Adrenal gland (tissue), 5 donors: ENCODE measurements at regions not wholly inside any gene's neighbourhood (a gene's known extent, or its start where the extent isn't known, plus 50 kb on each side); places are given as distances from the start of the nearest gene placed in this dataset.

Source experiments
- CTCF ChIP-seq, 6 experiments: fragments of 450-650 bp in 4 of 6; fragments of 200-600 bp in 2 of 6; sonication (generic) in 1 of 6; IDR thresholded peaks; 1 replicate in 5 of 6; 2 replicates in 1 of 6; pipeline versions ENCODE4 v1.5.1 to v1.8.0; 2016 to 2021; ENCODE audit warnings: antibody characterized with exemption in 6 of 6, mild to moderate bottlenecking in 2 of 6, moderate library complexity in 1 of 6
- POLR2A ChIP-seq, 2 donors: fragments of 450-650 bp; IDR thresholded peaks; one replicate each; pipeline ENCODE4 v1.6.1; 2017; ENCODE audit warnings: antibody characterized with exemption in 2 of 2, mild to moderate bottlenecking in 2 of 2, moderate library complexity in 1 of 2
- donor health status: DM: no; HTN: no; CAD: no.

GRCh38 chr5:106661866-106662265, 1008.9 kb downstream of the EFNA5 start:
- no peak for TF ChIP-seq CTCF (IDR thresholded peaks at IDR 0.05)
- no peak for TF ChIP-seq POLR2A (IDR thresholded peaks at IDR 0.05)
